ENCODE measurements at regions not wholly inside any gene's neighbourhood (a gene's known extent, or its start where the extent isn't known, plus 50 kb on each side); places are given as distances from the start of the nearest gene placed in this dataset.

GRCh38 chr6:16832721-16833120 is 71.5 kb upstream of the ATXN1 start:
- TF ChIP-seq POLR2AphosphoS5 (IDR thresholded peaks at IDR 0.05; ENCODE audit: low read length) = no peak
- TF ChIP-seq MXI1 (IDR thresholded peaks at IDR 0.05; ENCODE audit: low read depth, low read length) = no peak
- no peak for TF ChIP-seq NFIC (IDR thresholded peaks at IDR 0.05; ENCODE audit: low read depth, low read length)
- no peak for TF ChIP-seq GABPA (IDR thresholded peaks at IDR 0.05; ENCODE audit: low read depth)
- no peak for TF ChIP-seq CTCF (IDR thresholded peaks at IDR 0.05 in 2 of 3, conservative IDR thresholded peaks at IDR 0.05 in 1 of 3; ENCODE audit: control insufficient read depth in 2 of 3, extremely low read depth in 1 of 3, insufficient read depth in 1 of 3, low read depth in 3 of 3, low read length in 3 of 3)
- TF ChIP-seq POLR2AphosphoS2 (IDR thresholded peaks at IDR 0.05; ENCODE audit: low read depth, low read length) = no peak
- TF ChIP-seq NR2C2 (IDR thresholded peaks at IDR 0.05; ENCODE audit: borderline replicate concordance, control insufficient read depth, insufficient read length, low read depth) = no peak
- no peak for TF ChIP-seq EGR1 (IDR thresholded peaks at IDR 0.05; ENCODE audit: borderline replicate concordance in 1 of 2, low read depth in 2 of 2, low read length in 2 of 2)
- TF ChIP-seq CBFB (IDR thresholded peaks at IDR 0.05; ENCODE audit: low read depth) = no peak
- TF ChIP-seq EZH2 (IDR thresholded peaks at IDR 0.05; ENCODE audit: borderline replicate concordance, control insufficient read depth, low read depth, low read length) = no peak
- no peak for TF ChIP-seq SPI1 (IDR thresholded peaks at IDR 0.05; ENCODE audit: borderline replicate concordance, insufficient read depth, low read depth, low read length)
- TF ChIP-seq ZBTB4 (CRISPR knock-in tag; IDR thresholded peaks at IDR 0.05) = no peak
- no peak for TF ChIP-seq E2F4 (IDR thresholded peaks at IDR 0.05; ENCODE audit: low read depth, low read length)
- no peak for TF ChIP-seq RAD21 (IDR thresholded peaks at IDR 0.05; ENCODE audit: insufficient read depth, low read depth, low read length)
